GM18508 (cell line): ENCODE measurements at regions not wholly inside any gene's neighbourhood (a gene's known extent, or its start where the extent isn't known, plus 50 kb on each side); places are given as distances from the start of the nearest gene placed in this dataset.
"Not testable (repeated sequence)": the region's sequence is repeated elsewhere in the genome, so short reads cannot be mapped to it uniquely, and the experiment has no call there.

Experiments used
- ATAC-seq: cut with Tn5 transposase; IDR thresholded peaks from one replicate; pipeline ENCODE4 v1.9.1; 2021; ENCODE audit warnings: moderate number of reproducible peaks; ENCODE audit not compliant: insufficient read depth, unreplicated experiment

DNA sequence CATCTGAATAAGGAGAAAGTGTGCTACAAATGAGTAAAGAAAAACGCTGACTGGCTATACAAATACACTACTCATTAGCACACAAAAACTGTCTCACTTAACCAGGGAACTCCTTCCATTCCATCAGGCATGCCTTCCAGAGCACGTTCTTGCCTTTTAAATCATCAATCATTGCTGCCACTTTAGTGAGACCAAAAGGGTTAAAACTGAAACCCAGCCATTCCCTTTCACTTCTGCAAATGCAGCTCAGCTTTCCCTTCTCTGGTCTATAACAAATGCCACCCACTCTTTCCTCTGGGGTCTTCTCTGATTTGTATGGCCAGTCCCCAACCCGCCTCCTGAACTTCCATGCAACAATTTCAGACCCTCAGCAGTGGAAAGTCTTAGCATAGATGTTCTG is 231.5 kb downstream of the TRIML1 start:
- ATAC-seq, result no peak

DNA sequence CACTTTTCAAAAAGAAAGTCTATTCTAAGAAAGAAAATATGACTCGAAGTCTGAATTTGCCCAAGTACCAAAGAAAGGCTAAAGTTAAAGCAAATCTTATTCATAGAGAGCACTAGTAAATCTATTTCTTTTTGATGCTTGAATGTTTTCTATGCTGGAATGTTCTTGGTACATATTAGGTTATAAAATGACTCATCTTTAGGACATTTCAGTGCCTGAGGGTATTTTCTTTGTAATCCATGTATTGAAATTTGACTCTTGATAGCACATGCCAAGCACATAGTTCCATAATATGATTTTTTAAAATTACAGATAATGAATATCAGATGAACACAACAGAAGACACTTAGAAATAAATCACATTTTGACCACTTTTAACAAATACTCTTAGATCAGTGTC is 232.8 kb downstream of the TRIML1 start:
- no peak for ATAC-seq

DNA sequence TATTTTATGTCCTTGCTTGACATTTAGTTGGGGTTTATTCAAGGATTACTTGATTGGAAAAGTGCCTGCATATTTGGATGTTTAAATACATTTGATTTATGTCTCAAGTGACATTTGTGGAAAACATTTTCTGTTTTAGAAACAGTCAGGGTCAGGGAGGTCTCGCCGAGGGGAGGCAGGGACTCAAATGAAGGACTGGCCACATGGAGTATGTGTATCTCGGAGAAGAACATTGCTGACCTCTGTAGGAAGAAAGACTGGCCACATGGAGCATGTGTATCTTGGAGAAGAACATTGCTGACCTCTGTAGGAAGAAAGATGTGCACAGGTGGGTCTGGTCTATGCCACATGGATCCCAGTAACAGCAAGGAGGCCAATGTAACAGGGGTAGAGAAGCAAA is 233.6 kb downstream of the TRIML1 start:
- ATAC-seq, result no peak

DNA sequence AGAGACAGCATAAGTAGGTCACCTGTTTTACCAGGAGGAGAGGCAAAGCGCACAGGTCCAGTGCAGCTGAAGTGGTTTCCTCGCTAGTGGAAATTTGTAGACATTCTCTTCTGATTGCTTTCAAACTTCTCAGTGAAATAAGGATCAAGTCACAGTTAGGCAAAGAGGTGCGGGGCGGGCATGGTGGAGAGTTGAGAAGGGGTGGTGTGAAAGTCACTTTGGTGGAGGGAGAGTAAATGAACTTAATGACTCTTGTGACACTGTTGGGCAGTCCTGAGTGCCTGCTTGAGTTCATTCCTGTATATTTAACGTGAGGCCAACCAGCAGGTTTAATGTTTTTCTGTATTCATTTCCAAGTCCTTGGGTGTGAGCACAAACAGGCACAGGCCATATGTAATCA is 235.6 kb downstream of the TRIML1 start:
- no peak for ATAC-seq

DNA sequence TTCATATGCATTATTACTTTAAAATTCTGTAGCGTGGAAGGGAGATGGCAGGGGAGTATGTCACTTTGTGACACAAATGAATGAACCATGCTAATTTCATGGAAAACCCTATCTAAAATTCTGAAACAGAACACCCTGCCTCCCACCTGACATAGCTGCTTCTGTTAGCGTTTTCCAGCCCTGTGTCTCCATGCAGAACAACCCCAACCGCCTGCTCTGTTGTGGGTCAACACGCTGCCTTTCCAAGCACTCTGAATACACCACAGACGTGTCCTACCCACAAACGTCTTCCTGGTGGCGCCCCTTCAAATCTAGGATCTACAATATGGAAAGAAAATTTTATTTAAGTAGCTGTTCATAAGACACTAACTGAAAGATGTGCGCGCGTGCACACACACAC is 238.6 kb downstream of the TRIML1 start:
- no peak for ATAC-seq

DNA sequence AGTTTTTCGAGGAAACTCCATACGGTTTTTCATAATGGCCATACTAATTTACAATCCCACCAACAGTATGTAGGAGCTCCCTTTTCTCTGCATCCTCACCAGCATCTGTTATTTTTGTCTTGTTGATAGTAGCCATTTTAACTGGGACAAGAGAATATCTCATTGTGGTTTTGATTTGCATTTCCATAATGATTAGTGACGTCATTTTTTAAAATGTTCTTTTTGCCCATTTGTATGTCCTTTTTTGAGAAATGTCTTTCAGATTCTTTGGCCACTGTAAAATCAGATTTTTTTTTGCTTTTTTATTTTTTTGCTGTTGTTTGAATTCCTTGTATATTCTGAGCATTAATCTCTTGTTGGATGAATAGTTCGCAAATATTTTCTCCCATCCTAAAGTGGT is 243.9 kb downstream of the TRIML1 start:
- no peak for ATAC-seq

DNA sequence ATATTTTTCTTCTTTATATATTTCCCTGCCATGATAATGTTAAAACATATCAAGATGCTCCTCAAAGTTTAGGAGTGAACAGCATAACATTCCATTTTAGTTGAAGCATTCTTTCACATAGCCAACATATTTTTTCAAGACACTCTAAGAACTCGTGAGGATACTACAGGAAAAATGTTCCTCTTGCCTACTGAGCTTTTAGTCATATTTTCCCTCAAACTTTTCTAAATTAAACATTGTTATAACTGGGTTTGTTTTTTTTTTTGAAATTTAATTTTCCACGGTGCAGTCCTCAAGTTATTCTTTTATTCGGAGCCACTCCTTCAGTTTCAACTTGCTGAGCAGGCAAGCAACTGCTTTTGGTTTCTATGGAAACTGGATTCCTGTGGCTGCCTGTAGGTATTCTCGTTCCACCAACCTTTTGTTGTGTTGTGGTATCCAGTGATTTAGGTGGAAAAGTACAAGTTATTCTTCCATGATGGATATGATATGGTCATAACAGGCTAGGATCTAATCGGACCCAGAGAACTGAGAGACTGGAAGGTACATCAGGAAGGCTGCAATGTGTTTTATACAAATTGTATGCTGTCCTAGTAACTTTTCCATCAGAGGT is 248.0 kb downstream of the TRIML1 start:
- ATAC-seq, result no peak

DNA sequence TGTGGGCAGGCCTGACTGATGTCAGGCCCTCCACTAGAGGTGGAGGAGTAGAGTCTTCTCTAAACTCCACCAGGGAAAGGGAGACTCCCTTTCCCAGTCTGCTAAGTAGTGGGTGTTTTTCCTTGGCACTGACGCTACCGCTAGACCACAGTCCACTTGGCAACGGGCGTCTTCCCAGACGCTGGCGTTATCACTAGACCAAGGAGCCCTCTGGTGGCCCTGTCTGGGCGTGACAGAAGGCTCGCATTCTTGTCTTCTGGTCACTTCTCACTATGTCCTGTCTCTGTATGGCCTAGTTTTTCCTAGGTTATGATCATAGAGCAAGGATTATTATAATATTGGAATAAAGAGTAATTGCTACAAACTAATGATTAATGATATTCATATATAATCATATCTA is 252.1 kb downstream of the TRIML1 start:
- not testable (repeated sequence) for ATAC-seq

DNA sequence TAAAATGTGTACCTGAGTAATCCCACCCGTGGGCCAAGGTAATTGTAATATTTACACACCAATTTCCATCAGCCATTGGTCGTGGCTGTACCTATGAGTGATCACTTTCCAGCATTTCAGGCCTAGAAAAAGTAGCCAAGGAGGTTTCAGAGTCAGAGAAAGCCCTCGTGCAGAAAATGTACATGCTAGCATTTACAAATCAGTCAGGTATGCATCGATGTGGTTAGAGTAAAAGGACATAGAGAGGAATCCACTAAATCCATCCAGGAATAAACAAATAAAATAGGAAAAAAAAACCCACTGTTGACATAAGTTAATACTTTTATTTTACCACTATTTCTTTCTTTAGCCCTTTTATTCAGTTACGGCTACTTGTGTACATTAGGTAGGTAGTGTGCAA is 256.8 kb downstream of the TRIML1 start:
- ATAC-seq, result no peak

DNA sequence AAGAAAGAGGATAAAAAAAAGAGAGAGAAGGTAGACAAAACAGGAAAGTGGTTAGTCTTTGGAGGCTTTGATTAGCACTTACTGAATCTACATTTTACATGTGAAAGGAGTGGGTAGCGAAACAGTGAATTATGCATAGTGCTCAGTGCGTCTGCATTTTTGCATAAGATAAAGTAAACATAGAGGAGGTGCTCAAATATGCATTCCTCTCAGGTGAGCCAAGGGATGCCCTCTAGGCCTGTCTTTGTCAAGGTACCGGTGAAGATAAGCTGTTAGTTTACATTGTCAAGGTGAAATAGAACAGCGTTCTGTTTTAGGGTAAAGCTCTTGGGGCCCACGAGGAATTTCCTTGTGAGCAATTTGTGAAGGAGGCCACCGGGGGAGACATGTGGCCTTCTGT is 260.6 kb downstream of the TRIML1 start:
- no peak for ATAC-seq

DNA sequence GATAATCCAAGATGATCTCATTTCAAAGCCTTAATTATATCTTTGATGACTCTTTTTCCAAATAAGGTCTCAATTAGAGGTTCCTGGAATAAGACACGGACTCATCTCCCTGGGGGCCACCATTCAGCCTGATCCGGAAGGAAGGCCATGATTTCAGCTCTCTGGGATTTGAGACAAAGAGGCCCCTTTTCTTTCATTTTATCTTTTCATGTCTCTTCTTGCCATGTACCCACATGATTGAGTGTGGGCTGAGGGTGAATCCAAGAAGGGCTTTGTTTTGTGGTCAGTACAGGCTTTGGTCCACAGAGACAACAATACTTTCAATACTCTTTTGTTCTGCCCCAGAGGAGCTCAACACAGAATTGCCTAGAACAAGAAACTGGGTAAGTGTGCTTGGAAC is 261.2 kb downstream of the TRIML1 start:
- ATAC-seq, result no peak

DNA sequence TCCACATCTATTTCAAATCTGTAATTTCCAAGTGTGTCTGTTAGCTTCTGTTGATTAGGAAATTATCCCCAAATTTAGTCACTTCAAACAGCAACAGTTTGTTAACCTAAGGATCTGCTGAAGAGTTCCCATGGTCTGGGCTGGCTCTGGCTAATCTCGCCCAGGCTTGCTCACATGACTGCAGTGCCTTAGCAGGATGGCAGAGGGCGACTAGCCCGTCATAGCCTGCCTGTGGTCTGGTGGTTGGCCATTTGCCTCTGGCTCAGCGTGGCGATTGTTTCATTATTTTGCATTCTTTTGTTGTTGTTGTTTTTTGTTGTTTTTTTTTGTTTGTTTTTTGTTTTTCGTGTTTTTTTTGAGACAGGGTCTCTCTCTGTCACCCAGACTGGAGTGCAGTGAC is 264.0 kb downstream of the TRIML1 start:
- ATAC-seq, result no peak

DNA sequence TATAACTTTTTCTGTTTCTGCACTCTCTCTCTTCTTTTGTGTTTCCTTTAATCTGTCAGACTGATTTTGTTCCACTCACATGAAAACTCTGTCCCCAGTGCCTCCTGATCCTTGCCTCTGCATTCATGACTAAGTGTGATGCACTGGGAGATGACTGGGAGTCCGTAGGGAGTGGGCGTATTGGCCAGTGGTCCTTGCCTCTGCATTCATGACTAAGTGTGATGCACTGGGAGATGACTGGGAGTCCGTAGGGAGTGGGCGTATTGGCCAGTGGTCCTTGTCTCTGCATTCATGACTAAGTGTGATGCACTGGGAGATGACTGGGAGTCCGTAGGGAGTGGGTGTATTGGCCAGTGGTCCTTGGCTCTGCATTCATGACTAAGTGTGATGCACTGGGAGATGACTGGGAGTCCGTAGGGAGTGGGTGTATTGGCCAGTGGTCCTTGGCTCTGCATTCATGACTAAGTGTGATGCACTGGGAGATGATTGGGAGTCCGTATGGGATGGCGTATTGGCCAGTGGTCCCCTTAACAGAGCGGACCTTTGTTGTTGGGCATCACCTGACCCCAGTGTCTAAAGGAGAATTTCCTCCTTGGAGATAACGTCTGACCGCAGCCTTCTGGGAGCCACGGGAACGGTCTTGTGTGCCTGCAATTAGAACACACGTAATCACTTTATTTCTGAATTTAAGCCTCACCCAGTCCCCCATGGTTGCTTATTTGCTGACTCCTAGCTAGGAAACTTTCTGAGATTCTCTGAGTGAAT is 266.0 kb downstream of the TRIML1 start:
- ATAC-seq, result not testable (repeated sequence)

DNA sequence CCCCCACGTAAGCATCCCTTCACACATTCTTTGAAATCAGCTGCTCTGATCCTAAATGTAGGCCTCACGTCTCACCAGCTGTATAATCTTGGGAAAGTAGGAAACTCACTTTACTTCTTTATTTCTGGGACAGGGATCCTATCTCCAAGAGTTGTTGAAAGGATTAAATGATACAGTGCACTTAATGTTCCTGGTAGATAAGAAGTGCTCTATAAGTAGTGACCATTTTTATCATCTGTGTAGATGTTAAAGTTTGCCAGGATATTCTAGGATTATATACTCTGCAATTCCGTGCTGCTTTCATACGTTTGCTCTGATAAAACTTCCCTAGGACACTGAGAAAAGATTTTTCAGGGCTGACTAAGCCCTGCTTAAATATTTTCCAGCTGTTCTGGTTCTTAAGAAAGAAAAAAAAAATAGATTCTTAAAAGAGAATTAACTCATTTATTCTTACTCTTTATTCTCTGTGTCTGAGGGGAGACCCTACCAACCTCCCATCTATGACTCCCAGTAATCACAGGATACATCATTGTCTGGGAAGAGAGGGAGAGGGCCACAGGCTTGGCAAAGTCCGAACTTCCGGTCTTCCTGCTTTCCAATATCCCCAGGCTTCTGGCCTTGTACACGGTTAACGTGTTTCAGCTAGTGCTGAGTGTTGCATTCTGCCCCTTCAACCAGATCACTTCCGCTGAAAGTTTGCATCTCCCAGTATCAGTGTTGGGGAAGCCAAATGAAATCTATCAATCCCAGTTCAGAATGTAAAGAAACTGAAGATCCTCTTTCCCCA is 269.2 kb downstream of the TRIML1 start:
- ATAC-seq, result no peak

DNA sequence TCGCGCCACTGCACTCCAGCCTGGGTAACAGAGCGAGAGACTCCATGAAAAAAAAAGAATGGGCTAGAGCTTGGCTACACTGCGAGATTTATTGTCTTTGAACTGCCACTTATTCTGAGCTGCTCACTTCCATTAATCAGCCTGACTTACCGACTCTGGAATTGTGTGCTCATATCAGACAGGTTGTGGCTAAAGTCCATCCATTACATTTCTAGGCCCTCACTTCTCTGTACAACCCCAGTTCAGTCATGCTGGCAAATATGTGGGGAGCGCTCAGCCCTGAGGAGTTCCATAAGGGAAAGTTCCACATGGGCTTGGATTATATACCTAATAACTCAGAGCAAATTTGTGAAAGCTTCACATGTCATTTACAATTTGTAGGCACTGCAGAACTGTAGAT is 270.6 kb downstream of the TRIML1 start:
- ATAC-seq, result no peak

DNA sequence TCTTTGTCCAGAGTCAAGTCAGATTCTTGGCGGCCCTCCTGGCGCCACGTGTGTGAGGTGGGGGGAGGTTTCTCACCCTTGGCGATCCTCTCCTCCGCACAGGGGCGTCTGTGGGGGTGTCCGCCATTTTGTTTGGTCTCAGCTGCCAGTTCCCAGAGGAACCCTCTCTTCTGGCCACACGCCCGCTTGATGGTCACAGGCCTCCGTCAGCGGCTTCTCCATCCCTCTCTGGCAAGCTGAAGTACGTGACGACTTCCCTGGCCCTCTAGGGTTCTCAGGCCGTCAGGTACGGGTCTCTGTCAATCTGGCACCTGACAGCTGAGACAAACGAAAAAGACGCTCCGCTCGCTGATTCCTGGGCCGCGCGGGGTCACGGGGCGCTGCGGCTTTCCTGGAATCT is 272.6 kb downstream of the TRIML1 start:
- ATAC-seq, result no peak

DNA sequence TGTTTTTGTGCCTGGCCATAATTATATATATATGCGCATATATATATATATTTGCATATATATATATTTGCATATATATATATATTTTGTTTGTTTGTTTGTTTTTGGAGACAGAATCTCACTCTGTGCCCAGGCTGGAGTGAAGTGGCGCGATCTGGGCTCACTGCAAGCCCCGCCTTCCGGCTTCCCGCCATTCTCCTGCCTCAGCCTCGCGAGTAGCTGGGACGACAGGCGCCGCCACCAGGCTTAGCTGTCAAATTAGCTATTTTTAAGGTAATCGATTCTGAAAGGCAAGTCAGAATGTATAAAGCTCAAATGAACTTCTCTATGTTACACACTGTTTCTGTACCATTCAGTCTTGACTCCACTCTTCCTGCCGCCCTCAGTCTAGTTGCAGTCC is 273.3 kb downstream of the TRIML1 start:
- ATAC-seq, result no peak

DNA sequence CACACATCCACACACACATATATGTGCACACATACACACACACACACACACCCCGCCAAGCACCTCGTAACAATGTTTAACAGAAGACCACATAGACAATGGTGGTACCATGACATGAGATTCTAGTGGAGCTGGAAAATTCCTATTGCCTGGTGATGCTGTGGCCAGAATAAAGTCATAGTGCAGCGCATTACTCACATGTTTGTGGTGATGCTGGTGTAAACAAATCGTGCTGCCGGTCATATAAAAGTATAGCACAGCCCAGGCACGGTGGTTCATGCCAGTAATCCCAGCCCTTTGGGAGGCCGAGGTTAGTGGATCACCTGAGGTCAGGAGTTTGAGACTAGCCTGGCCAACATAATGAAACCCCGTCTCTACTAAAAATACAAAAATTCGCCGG is 275.2 kb downstream of the TRIML1 start:
- ATAC-seq, result no peak

DNA sequence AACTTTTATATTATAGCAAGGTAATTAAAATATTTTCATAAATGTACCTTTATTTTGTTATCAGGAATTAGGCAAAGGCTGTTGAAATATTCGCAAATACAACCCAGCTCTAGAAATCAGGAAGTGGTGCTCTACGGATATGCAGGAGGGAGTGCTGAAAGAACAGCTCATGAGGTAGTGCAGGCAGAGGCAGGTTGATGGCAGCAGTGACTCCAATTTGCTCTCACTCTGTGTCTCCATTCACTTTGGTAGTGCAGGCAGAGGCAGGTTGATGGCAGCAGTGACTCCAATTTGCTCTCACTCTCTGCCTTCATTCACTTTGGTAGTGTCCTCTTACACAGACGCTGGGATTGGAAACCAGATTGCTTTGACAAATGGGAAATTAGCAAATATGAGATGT is 277.9 kb downstream of the TRIML1 start:
- ATAC-seq, result no peak

DNA sequence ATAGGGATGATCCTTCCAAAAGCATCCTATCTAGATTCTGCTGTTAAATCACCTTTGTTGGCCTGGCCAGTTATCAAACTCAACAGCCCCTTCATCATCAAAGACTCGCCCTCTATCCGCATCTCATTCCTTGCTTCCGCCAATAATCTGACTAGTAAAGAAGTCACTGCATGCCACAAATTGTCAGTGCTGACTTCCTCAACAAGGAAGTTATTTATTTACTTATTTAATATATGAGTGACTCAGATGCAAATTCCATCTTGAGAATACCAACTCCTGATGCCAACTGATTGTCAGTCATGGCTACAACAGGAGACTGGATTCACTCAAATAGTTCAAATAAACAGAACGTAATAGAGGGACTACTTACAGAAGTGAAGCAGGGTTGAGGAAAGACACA is 283.8 kb downstream of the TRIML1 start:
- ATAC-seq, result no peak

DNA sequence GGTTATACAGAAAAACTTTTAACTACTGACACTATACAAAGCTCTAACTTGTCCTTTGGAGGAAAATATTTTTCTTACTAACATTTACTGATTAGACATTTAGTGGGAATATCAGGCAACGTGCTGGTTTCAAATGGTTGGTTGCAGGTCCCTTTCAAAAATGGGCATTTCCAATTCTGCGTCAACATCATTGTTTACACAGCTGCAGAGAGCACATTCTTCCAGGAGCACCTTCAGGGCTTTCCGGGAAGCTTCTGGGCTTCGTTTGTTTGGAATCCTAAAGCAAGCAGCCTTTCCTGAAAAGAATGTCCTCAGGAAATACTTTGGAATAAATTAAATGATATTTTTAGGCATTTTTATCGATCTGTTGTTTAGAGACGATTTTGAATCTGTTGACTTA is 289.7 kb downstream of the TRIML1 start:
- no peak for ATAC-seq

DNA sequence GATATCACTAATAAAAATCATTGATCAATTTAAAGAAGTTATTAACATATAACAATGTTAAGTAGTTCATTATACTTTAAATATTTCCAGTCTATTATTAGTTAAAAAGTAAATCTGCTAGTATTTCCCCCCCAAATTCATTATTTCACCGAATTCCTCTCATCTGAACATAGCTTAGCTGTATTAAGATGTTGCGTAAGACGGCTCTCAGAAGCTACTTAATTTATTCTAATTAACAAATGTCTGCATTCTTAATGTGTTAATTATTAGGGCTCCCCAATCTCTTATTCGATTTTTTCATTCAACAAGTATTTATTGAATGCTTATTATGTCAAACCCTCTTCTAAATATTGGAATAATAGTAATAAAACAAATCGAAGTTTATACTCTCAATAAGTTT is 290.7 kb downstream of the TRIML1 start:
- ATAC-seq, result no peak
